HEK293 (cell line): ENCODE measurements at regions not wholly inside any gene's neighbourhood (a gene's known extent, or its start where the extent isn't known, plus 50 kb on each side); places are given as distances from the start of the nearest gene placed in this dataset.

ENCODE experiments used
- KLF9 ChIP-seq: fragments of 450-650 bp; formaldehyde crosslinking; IDR thresholded peaks from 2 replicates; pipeline ENCODE4 v1.5.1; 2016; ENCODE audit warnings: missing biosample characterization, missing genetic modification characterization, low read depth
- ZFP37 ChIP-seq: fragments of 450-650 bp; formaldehyde crosslinking; IDR thresholded peaks from 2 replicates; pipeline ENCODE4 v1.5.1; 2016; ENCODE audit warnings: missing biosample characterization, missing genetic modification characterization
- ZNF292 ChIP-seq: fragments of 450-650 bp; formaldehyde crosslinking; IDR thresholded peaks from 2 replicates; pipeline ENCODE4 v1.5.1; 2016; ENCODE audit warnings: low read depth, missing biosample characterization, missing genetic modification characterization, borderline replicate concordance
- ZNF830 ChIP-seq: fragments of 450-650 bp; IDR thresholded peaks from 2 replicates; pipeline ENCODE4 v1.5.0; 2018; ENCODE audit warnings: missing biosample characterization, missing genetic modification characterization, low read depth, mild to moderate bottlenecking, moderate library complexity

GRCh38 chrX:148290041-148290440 is 210.4 kb upstream of the AFF2 start:
- no peak for TF ChIP-seq ZNF292 (tag by site-specific recombination)
- TF ChIP-seq ZFP37 (tag by site-specific recombination) = no peak
- no peak for TF ChIP-seq KLF9 (tag by site-specific recombination)
- no peak for TF ChIP-seq ZNF830
